Liver (tissue), 8 donors: ENCODE measurements at regions not wholly inside any gene's neighbourhood (a gene's known extent, or its start where the extent isn't known, plus 50 kb on each side); places are given as distances from the start of the nearest gene placed in this dataset.

Experiments
- DNase-seq: peaks from one replicate; pipeline ENCODE4 v3.0.0-alpha.2; 2017; ENCODE audit warnings: low spot score
- H3K27ac ChIP-seq, 2 donors: one replicate each; pipeline ENCODE4 v1.7.0; 2013; ENCODE audit warnings: inconsistent platforms in 2 of 2, low read length in 2 of 2, control low read depth in 1 of 2, low read depth in 1 of 2, mild to moderate bottlenecking in 1 of 2
- H3K27me3 ChIP-seq, 4 donors: one replicate each; pipeline versions ENCODE4 v1.6.1 to v1.7.0; 2013; ENCODE audit warnings: low read length in 3 of 4, inconsistent platforms in 1 of 4, mild to moderate bottlenecking in 1 of 4, moderate library complexity in 1 of 4; ENCODE audit not compliant: control insufficient read depth in 4 of 4, insufficient read depth in 4 of 4
- H3K36me3 ChIP-seq, 4 donors: one replicate each; pipeline versions ENCODE4 v1.6.1 to v1.7.0; 2013; ENCODE audit warnings: low read length in 3 of 4, mild to moderate bottlenecking in 3 of 4, low read depth in 1 of 4, moderate library complexity in 1 of 4; ENCODE audit not compliant: control insufficient read depth in 4 of 4, insufficient read depth in 3 of 4
- H3K4me1 ChIP-seq, 4 donors: one replicate each; pipeline versions ENCODE4 v1.6.1 to v1.7.0; 2013; ENCODE audit warnings: low read length in 3 of 4, mild to moderate bottlenecking in 3 of 4, moderate library complexity in 1 of 4; ENCODE audit not compliant: control insufficient read depth in 4 of 4, insufficient read depth in 4 of 4
- H3K4me3 ChIP-seq, 3 donors: one replicate each; pipeline versions ENCODE4 v1.6.1 to v1.7.0; 2013; ENCODE audit warnings: low read length in 3 of 3, control low read depth in 1 of 3, low read depth in 1 of 3, mild to moderate bottlenecking in 1 of 3
- H3K9ac ChIP-seq, 2 donors: one replicate each; pipeline ENCODE4 v1.7.0; 2013; ENCODE audit warnings: low read length in 2 of 2, mild to moderate bottlenecking in 2 of 2, moderate library complexity in 2 of 2, control low read depth in 1 of 2, low read depth in 1 of 2
- H3K9me3 ChIP-seq, 4 donors: one replicate each; pipeline versions ENCODE4 v1.6.1 to v1.7.0; 2013; ENCODE audit warnings: low read length in 3 of 4; ENCODE audit not compliant: control insufficient read depth in 4 of 4
- FOXA1 ChIP-seq: IDR thresholded peaks from 2 replicates; pipeline ENCODE4 v1.6.1; 2016; ENCODE audit warnings: antibody characterized with exemption
- FOXA2 ChIP-seq: IDR thresholded peaks from 2 replicates; pipeline ENCODE4 v1.6.1; 2016; ENCODE audit warnings: antibody characterized with exemption
- GABPA ChIP-seq, 2 donors: IDR thresholded peaks in 1 of 2; conservative IDR thresholded peaks in 1 of 2; 2 replicates each; pipeline ENCODE4 v1.6.1; 2016; ENCODE audit warnings: antibody characterized with exemption in 2 of 2, mild to moderate bottlenecking in 1 of 2, moderate library complexity in 1 of 2
- HNF4G ChIP-seq: IDR thresholded peaks from 2 replicates; pipeline ENCODE4 v1.6.1; 2016; ENCODE audit warnings: antibody characterized with exemption
- JUND ChIP-seq, 2 donors: IDR thresholded peaks; 2 replicates each; pipeline ENCODE4 v1.6.1; 2016; ENCODE audit warnings: antibody characterized with exemption in 2 of 2
- NR2F2 ChIP-seq: IDR thresholded peaks from 2 replicates; pipeline ENCODE4 v1.6.1; 2016; ENCODE audit warnings: antibody characterized with exemption
- RAD21 ChIP-seq, 2 donors: IDR thresholded peaks; 2 replicates each; pipeline ENCODE4 v1.6.1; 2016; ENCODE audit warnings: antibody characterized with exemption in 2 of 2, mild to moderate bottlenecking in 2 of 2
- RXRA ChIP-seq, 2 donors: IDR thresholded peaks; 2 replicates each; pipeline ENCODE4 v1.6.1; 2017 to 2018; ENCODE audit warnings: antibody characterized with exemption in 2 of 2, mild to moderate bottlenecking in 1 of 2
- SP1 ChIP-seq: IDR thresholded peaks from 2 replicates; pipeline ENCODE4 v1.6.1; 2018; ENCODE audit warnings: antibody characterized with exemption, mild to moderate bottlenecking
- TAF1 ChIP-seq: conservative IDR thresholded peaks from 2 replicates; pipeline ENCODE4 v1.6.1; 2016; ENCODE audit warnings: antibody characterized with exemption, mild to moderate bottlenecking
- YY1 ChIP-seq: IDR thresholded peaks from 2 replicates; pipeline ENCODE4 v1.6.1; 2016; ENCODE audit warnings: antibody characterized with exemption, mild to moderate bottlenecking
- WGBS: extraction: QIAGEN DNeasy Blood & Tissue Kit; methylation state at CpG from one replicate; pipeline ENCODE4 v1.1.7; 2013; 5-methylcytosine and 5-hydroxymethylcytosine counted together
- TF ChIP-seq, protein P1 (sequence below): IDR thresholded peaks from 2 replicates; pipeline ENCODE4 v1.6.1; 2016; ENCODE audit warnings: antibody characterized with exemption
- TF ChIP-seq, protein P2 (sequence below): IDR thresholded peaks from 2 replicates; pipeline ENCODE4 v1.6.1; 2016; ENCODE audit warnings: antibody characterized with exemption
- TF ChIP-seq, protein P3 (sequence below): IDR thresholded peaks from 2 replicates; pipeline ENCODE4 v1.6.1; 2016; ENCODE audit warnings: antibody characterized with exemption, mild to moderate bottlenecking
- TF ChIP-seq, protein P4 (sequence below): IDR thresholded peaks from 2 replicates; pipeline ENCODE4 v1.6.1; 2016; ENCODE audit warnings: antibody characterized with exemption
- TF ChIP-seq, protein P5 (sequence below): fragments of 150-350 bp; IDR thresholded peaks from 2 replicates; pipeline ENCODE4 v1.5.1; 2017; ENCODE audit warnings: improper control_type of control experiment, low read depth, low read length; ENCODE audit not compliant: missing input control
- donor health status: healthy.
- donor health status: healthy.
- donor health status: healthy.
- donor health status: healthy.
- donor health status: healthy.

DNA sequence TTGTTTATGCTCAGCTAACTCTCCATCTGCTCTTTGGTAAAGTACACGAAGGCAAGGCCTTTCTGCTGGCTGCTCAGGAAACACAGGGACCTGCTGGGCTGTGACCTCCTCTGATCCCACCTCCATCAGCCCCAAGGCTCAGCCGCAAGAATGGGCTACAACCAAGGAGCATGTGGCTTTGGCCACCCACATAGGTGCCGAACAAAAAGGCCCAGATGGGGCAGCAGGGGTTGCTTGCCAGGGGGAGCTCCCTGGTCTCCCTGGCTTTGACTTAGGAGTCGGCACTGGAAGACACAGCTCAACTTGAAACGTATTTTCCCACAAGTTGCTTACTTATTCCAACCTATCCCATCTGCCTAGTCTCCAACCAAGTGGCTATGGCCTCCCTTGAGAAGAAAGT lies 461.1 kb downstream of the ICE1 start:
- Histone ChIP-seq H3K36me3 (no peaks in the 10 kb centered on the region), H3K4me3 (no peak overlapping the region), H3K9me3 (no peaks in the 10 kb centered on the region), H3K9ac (no peak overlapping the region), H3K27me3 (peaks cover 0 to 4% (median 0%) of the 10 kb centered on the region in 4 donors), H3K4me1 (peaks cover 0 to 2% (median 1%) of the 10 kb centered on the region in 4 donors), H3K27ac (no peak overlapping the region)
- no peak for DNase-seq
- WGBS, result 74% methylated on average over 5 of the region's 5 CpGs
- TF ChIP-seq, protein P1, sequence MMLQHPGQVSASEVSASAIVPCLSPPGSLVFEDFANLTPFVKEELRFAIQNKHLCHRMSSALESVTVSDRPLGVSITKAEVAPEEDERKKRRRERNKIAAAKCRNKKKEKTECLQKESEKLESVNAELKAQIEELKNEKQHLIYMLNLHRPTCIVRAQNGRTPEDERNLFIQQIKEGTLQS, result no peak
- TF ChIP-seq RAD21 (IDR thresholded peaks at IDR 0.05) (no peak), JUND (IDR thresholded peaks at IDR 0.05) (no peak), RXRA (IDR thresholded peaks at IDR 0.05) (no peak), FOXA1 (no peak)
- TF ChIP-seq, protein P2, sequence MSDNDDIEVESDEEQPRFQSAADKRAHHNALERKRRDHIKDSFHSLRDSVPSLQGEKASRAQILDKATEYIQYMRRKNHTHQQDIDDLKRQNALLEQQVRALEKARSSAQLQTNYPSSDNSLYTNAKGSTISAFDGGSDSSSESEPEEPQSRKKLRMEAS, result no peak
- TF ChIP-seq, protein P3, sequence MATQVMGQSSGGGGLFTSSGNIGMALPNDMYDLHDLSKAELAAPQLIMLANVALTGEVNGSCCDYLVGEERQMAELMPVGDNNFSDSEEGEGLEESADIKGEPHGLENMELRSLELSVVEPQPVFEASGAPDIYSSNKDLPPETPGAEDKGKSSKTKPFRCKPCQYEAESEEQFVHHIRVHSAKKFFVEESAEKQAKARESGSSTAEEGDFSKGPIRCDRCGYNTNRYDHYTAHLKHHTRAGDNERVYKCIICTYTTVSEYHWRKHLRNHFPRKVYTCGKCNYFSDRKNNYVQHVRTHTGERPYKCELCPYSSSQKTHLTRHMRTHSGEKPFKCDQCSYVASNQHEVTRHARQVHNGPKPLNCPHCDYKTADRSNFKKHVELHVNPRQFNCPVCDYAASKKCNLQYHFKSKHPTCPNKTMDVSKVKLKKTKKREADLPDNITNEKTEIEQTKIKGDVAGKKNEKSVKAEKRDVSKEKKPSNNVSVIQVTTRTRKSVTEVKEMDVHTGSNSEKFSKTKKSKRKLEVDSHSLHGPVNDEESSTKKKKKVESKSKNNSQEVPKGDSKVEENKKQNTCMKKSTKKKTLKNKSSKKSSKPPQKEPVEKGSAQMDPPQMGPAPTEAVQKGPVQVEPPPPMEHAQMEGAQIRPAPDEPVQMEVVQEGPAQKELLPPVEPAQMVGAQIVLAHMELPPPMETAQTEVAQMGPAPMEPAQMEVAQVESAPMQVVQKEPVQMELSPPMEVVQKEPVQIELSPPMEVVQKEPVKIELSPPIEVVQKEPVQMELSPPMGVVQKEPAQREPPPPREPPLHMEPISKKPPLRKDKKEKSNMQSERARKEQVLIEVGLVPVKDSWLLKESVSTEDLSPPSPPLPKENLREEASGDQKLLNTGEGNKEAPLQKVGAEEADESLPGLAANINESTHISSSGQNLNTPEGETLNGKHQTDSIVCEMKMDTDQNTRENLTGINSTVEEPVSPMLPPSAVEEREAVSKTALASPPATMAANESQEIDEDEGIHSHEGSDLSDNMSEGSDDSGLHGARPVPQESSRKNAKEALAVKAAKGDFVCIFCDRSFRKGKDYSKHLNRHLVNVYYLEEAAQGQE, result no peak

DNA sequence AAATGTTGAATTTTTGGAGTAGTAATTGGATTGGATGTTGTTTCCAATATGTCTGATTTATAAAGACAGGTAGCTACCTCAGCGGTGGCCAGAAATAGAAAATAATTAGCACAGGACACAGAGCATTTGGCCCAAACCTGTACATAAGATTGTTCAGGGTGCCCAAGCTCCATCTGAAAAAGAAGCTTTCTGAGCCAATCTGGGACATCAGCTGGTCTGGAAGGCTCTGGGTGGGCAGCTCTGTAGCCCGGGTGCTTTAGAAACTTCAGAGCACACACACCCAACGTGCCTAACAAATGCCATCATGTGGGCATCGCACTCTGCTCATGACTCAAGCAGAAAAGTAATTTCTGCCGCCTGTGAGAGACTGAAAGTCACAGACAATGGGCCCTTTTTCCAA lies 460.7 kb downstream of the ICE1 start:
- H3K9ac ChIP-seq, result no peak overlapping the region
- peaks cover 0 to 2% (median 1%) of the 10 kb centered on the region in 4 donors for H3K4me1 ChIP-seq
- peaks cover 0 to 4% (median 0%) of the 10 kb centered on the region in 4 donors for H3K27me3 ChIP-seq
- TF ChIP-seq HNF4G (no peak), RXRA (IDR thresholded peaks at IDR 0.05) (no peak), GABPA (IDR thresholded peaks at IDR 0.05 in 1 of 2, conservative IDR thresholded peaks at IDR 0.05 in 1 of 2) (no peak), NR2F2 (no peak), TAF1 (no peak), YY1 (no peak), FOXA2 (no peak), RAD21 (IDR thresholded peaks at IDR 0.05) (no peak), SP1 (no peak), FOXA1 (no peak)
- TF ChIP-seq, protein P4, sequence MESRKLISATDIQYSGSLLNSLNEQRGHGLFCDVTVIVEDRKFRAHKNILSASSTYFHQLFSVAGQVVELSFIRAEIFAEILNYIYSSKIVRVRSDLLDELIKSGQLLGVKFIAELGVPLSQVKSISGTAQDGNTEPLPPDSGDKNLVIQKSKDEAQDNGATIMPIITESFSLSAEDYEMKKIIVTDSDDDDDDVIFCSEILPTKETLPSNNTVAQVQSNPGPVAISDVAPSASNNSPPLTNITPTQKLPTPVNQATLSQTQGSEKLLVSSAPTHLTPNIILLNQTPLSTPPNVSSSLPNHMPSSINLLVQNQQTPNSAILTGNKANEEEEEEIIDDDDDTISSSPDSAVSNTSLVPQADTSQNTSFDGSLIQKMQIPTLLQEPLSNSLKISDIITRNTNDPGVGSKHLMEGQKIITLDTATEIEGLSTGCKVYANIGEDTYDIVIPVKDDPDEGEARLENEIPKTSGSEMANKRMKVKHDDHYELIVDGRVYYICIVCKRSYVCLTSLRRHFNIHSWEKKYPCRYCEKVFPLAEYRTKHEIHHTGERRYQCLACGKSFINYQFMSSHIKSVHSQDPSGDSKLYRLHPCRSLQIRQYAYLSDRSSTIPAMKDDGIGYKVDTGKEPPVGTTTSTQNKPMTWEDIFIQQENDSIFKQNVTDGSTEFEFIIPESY, result no peak
- TF ChIP-seq, protein P5, sequence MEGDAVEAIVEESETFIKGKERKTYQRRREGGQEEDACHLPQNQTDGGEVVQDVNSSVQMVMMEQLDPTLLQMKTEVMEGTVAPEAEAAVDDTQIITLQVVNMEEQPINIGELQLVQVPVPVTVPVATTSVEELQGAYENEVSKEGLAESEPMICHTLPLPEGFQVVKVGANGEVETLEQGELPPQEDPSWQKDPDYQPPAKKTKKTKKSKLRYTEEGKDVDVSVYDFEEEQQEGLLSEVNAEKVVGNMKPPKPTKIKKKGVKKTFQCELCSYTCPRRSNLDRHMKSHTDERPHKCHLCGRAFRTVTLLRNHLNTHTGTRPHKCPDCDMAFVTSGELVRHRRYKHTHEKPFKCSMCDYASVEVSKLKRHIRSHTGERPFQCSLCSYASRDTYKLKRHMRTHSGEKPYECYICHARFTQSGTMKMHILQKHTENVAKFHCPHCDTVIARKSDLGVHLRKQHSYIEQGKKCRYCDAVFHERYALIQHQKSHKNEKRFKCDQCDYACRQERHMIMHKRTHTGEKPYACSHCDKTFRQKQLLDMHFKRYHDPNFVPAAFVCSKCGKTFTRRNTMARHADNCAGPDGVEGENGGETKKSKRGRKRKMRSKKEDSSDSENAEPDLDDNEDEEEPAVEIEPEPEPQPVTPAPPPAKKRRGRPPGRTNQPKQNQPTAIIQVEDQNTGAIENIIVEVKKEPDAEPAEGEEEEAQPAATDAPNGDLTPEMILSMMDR, result no peak
- no peak overlapping the region for H3K4me3 ChIP-seq
- DNase-seq, result no peak
- H3K27ac ChIP-seq, result no peak overlapping the region
- no peaks in the 10 kb centered on the region for H3K36me3 ChIP-seq
- 82% methylated on average over 5 of the region's 5 CpGs for WGBS
- H3K9me3 ChIP-seq, result no peaks in the 10 kb centered on the region
